ENCODE measurements at regions not wholly inside any gene's neighbourhood (a gene's known extent, or its start where the extent isn't known, plus 50 kb on each side); places are given as distances from the start of the nearest gene placed in this dataset.

DNA sequence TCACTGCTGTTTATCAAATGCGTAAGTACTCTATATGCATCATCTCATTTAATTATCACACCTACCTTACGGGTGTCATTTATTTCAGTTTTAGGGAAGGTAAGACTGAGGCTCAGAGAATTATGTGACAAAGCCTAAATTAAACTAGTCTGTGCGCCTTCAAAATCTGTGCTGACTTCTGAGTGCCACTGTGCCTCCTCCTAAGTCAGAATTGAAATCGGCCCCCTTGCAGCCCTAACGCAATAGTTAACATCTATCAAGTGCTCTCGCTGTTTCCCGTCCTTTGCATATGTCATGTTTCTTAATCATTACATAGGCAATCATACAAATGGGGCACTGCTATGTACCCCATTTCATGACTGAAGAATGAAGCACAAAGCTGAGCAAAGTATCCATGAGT lies 79.0 kb upstream of the PDE10A start:
- TF ChIP-seq, protein P1, sequence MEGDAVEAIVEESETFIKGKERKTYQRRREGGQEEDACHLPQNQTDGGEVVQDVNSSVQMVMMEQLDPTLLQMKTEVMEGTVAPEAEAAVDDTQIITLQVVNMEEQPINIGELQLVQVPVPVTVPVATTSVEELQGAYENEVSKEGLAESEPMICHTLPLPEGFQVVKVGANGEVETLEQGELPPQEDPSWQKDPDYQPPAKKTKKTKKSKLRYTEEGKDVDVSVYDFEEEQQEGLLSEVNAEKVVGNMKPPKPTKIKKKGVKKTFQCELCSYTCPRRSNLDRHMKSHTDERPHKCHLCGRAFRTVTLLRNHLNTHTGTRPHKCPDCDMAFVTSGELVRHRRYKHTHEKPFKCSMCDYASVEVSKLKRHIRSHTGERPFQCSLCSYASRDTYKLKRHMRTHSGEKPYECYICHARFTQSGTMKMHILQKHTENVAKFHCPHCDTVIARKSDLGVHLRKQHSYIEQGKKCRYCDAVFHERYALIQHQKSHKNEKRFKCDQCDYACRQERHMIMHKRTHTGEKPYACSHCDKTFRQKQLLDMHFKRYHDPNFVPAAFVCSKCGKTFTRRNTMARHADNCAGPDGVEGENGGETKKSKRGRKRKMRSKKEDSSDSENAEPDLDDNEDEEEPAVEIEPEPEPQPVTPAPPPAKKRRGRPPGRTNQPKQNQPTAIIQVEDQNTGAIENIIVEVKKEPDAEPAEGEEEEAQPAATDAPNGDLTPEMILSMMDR (conservative IDR thresholded peaks at IDR 0.05; ENCODE audit: low read depth, low read length) = no peak
- TF ChIP-seq EZH2phosphoT487 (IDR thresholded peaks at IDR 0.05; ENCODE audit: borderline replicate concordance, low read length) = no peak
